Activated CD8-positive, alpha-beta memory T cell treated with anti-CD3 and anti-CD28 coated beads for 1 hour (primary cell): ENCODE measurements at regions not wholly inside any gene's neighbourhood (a gene's known extent, or its start where the extent isn't known, plus 50 kb on each side); places are given as distances from the start of the nearest gene placed in this dataset.
"Not testable (repeated sequence)": the region's sequence is repeated elsewhere in the genome, so short reads cannot be mapped to it uniquely, and the experiment has no call there.

Experiments
- DNase-seq, 2 donors: peaks; one replicate each; pipeline ENCODE4 v3.0.0-alpha.2; 2020; ENCODE audit warnings: low read depth in 1 of 2; ENCODE audit errors: extremely low read depth in 1 of 2

- DNase-seq: no peak
Observed at GRCh38 chr10:31186225-31187000, 132.6 kb upstream of the ZEB1 start.

GRCh38 chr10:31187182-31187581, 131.8 kb upstream of the ZEB1 start:
- no peak for DNase-seq

- DNase-seq: no peak
Observed at GRCh38 chr10:31187607-31188210, 131.3 kb upstream of the ZEB1 start.

- DNase-seq: no peak
Observed at GRCh38 chr10:31188792-31189406, 130.1 kb upstream of the ZEB1 start.

GRCh38 chr10:31190488-31190887, 128.5 kb upstream of the ZEB1 start:
- no peak for DNase-seq

GRCh38 chr10:31192475-31192874, 126.5 kb upstream of the ZEB1 start:
- DNase-seq: no peak

DNA sequence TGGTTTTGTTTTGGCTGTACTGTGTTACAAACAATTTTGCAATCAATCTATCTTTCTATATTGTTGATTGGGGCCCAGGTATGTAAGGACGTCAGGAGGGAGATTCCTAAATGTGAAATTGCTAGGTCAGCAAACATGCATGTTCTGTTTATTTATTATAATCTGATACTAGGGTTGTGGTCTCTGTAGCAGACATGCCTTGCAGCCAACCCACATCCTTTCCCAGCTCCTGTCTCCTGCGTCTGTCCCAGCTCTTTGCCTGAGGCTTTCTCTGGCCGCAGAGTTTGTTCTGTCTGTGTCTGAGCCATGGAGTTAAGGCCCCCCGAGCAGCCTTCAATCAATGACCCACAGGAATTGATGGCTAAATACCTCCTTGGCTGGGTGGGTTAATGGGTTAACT, 124.0 kb upstream of the ZEB1 start:
- DNase-seq: no peak

DNA sequence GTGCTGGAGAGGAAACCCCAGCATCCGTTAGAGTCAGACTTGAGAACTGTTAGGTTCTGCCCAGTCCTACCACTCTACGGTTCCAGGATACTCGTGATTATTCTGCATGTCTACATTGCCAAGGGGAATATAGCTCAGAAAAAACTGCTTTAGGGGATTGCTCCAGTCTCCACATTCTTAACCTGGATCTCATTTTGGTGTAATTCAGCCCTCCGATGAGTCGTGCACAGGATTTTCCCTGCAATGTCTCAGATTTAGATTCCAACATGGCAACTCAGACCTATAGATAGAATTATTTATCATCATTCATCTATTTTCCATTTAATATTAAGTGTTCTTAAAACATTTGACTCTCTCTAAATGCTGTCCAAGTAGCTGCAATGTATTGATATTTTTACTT, 121.1 kb upstream of the ZEB1 start:
- DNase-seq: no peak

- DNase-seq: no peak
Observed at GRCh38 chr10:31204090-31204489, 114.9 kb upstream of the ZEB1 start.

- no peak for DNase-seq
Observed at GRCh38 chr10:31207636-31208035, 111.4 kb upstream of the ZEB1 start.

DNA sequence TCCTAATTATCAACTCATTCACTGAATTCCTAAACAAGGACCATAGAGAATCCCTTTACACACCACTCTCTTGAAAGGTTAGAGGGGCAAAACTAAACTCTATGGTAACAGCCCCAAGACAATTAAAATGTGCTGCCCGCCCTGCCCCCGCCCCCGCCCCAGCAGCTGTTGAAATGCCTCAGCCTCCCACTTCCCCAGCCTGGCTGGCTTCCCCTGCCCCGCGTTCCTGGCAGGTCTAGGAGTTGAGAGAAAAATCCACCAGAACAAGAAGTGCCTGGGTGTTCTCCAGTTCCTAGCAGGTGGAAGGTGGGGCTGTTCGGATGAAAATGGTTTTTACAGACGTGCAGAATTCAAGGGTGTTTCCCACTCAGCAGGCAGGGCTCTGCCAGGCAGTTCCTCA, 109.5 kb upstream of the ZEB1 start:
- DNase-seq: no peak

- DNase-seq: no peak
Observed at GRCh38 chr10:31210190-31210589, 108.8 kb upstream of the ZEB1 start.

DNA sequence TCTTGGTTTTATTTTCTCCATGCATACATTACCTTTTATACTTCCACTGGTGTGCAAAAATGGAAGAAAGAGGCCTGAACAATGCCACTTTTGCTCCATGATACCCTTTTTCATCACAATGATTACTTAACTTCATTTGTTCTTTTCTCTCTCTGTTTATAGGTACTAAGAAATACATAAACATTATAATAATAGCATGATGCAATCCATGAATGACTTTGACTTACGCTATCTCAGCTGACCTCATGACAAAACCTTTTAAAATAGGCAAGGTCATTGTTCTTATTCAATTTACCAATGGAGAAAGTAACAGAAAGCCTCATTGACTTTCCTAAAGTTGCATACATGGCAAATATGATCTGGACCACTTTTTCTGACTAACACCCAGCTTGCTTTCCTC, 105.1 kb upstream of the ZEB1 start:
- DNase-seq: no peak

- DNase-seq: no peak
Observed at GRCh38 chr10:31215052-31215451, 104.0 kb upstream of the ZEB1 start.

DNA sequence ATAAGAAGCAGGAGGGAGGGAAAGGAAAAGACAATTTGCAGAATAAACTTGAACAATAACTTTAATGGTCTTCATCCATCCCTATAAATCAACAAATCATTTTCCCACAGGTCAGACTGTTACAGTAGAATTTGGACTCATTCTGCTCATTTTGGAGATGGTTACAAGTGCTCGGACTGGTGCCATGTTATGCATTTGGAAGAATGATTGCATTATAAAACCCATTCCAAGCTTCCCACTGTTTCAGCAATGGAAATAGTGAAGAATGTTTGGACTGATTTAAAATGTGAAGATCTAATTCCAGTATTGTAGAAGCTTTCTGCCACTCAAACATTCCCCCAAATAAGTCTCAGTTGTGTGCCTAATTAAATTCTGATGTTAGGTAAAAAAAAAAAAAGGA, 99.7 kb upstream of the ZEB1 start:
- DNase-seq: no peak

- DNase-seq: not testable (repeated sequence)
Observed at GRCh38 chr10:31228780-31229179, 90.2 kb upstream of the ZEB1 start.

DNA sequence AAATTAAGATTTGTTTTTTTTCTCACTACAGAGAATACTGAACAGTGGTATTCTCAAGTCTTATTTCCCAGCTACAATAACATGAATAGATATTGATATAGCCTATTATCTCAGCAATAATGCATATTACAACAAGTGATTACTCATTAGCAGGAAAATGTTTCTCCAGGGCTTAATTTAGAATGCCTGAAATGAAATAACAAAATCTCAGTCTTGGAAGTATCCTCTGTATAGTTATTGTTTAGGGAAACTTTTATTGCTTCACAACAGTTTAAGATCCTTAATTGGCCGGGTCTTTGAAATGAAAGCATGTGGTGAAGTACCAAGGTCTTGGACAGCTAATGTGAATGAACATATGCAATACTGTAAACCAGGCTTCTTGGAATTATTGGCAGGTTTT, 79.1 kb upstream of the ZEB1 start:
- no peak for DNase-seq

GRCh38 chr10:31242902-31243301, 76.1 kb upstream of the ZEB1 start:
- DNase-seq: no peak

DNA sequence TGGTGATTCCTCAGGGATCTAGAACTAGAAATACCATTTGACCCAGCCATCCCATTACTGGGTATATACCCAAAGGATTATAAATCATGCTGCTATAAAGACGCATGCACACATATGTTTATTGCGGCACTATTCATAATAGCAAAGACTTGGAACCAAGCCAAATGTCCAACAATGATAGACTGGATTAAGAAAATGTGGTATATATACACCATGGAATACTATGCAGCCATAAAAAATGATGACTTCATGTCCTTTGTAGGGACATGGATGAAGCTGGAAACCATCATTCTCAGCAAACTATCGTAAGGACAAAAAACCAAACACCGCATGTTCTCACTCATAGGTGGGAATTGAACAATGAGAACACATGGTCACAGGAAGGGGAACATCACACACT, 67.9 kb upstream of the ZEB1 start:
- not testable (repeated sequence) for DNase-seq

DNA sequence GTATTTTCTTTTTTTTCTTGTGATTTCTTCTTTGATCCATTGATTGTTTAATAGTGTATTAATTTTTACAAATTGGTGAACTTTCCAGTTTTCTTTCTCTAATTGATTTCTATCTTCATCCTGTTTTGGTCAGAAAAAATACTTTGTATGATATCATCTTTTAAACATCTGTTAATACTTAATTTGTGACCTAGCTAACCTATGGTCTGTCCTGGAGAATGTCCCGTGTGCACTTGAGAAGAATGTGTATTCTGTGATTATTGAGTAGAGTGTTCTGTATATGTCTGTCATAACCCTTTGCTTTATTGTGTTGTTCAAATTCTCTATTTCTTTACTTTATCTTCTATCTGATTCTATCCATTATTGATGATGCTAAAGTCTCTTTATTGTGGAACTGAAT, 65.8 kb upstream of the ZEB1 start:
- no peak for DNase-seq

- DNase-seq: no peak
Observed at GRCh38 chr10:31261511-31262311, 57.3 kb upstream of the ZEB1 start.

- DNase-seq: no peak
Observed at GRCh38 chr10:31262672-31263071, 56.3 kb upstream of the ZEB1 start.
